ENCODE measurements at regions not wholly inside any gene's neighbourhood (a gene's known extent, or its start where the extent isn't known, plus 50 kb on each side); places are given as distances from the start of the nearest gene placed in this dataset.

DNA sequence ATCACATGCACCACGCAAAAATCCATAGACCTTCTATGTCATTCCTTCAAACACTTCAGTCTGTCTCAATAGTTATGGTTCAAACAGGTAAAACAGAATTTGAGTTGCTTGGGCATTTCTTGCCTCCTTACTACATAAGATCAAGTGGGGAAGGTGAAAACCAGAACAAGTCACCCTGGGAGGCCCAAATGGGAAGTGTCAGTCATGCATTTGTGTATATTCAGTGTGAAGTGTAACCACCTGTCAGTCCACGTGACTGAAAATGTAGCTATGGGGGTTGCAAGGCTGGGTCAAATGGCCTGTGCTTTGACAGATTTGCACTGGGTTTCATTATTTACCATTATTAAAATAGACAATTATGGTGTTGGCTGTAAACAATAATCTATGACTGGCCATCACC, 176.6 kb upstream of the VIPR2 start:
- TF ChIP-seq, protein P1, sequence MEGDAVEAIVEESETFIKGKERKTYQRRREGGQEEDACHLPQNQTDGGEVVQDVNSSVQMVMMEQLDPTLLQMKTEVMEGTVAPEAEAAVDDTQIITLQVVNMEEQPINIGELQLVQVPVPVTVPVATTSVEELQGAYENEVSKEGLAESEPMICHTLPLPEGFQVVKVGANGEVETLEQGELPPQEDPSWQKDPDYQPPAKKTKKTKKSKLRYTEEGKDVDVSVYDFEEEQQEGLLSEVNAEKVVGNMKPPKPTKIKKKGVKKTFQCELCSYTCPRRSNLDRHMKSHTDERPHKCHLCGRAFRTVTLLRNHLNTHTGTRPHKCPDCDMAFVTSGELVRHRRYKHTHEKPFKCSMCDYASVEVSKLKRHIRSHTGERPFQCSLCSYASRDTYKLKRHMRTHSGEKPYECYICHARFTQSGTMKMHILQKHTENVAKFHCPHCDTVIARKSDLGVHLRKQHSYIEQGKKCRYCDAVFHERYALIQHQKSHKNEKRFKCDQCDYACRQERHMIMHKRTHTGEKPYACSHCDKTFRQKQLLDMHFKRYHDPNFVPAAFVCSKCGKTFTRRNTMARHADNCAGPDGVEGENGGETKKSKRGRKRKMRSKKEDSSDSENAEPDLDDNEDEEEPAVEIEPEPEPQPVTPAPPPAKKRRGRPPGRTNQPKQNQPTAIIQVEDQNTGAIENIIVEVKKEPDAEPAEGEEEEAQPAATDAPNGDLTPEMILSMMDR (IDR thresholded peaks at IDR 0.05) = no peak
- TF ChIP-seq POLR2A (IDR thresholded peaks at IDR 0.05) = no peak

All from right lobe of liver (tissue), 4 donors.